ENCODE measurements at regions not wholly inside any gene's neighbourhood (a gene's known extent, or its start where the extent isn't known, plus 50 kb on each side); places are given as distances from the start of the nearest gene placed in this dataset.
A peak's percentile ranks its signal among the peaks of the same experiment; 100 is the strongest.

GRCh38 chr9:100698945-100699344 lies 121.1 kb downstream of the CAVIN4 start:
- no peak overlapping the region for H3K27ac ChIP-seq (ENCODE audit: low read depth, low read length)
- no peak overlapping the region for H2AFZ ChIP-seq (ENCODE audit: low read depth, low read length, severe bottlenecking)
- H3K9me3 ChIP-seq (ENCODE audit: insufficient read depth, low read length) = no peaks in the 10 kb centered on the region
- no peaks in the 10 kb centered on the region for H3K79me2 ChIP-seq (ENCODE audit: insufficient read depth, low read length)
- H3K4me3 ChIP-seq (ENCODE audit: insufficient read depth, low read length, poor library complexity, severe bottlenecking) = no peak overlapping the region
- TF ChIP-seq EZH2phosphoT487 (conservative IDR thresholded peaks at IDR 0.05; ENCODE audit: low read length) = no peak
- TF ChIP-seq CTCF (IDR thresholded peaks at IDR 0.05; ENCODE audit: insufficient read depth, low read length, poor library complexity, severe bottlenecking) = no peak
- H3K27me3 ChIP-seq (ENCODE audit: low read length) = no peaks in the 10 kb centered on the region
- no peak overlapping the region for H3K4me2 ChIP-seq (ENCODE audit: low read depth, low read length, poor library complexity, severe bottlenecking)
- H3F3A ChIP-seq (ENCODE audit: insufficient read depth) = no peaks in the 10 kb centered on the region
- no peaks in the 10 kb centered on the region for H4K20me1 ChIP-seq (ENCODE audit: low read depth, low read length)
- H3K36me3 ChIP-seq (ENCODE audit: low read length) = no peaks in the 10 kb centered on the region
- H3K9me2 ChIP-seq (replicated peaks; ENCODE audit: insufficient read depth, low read length) = no peaks in the 10 kb centered on the region
- H3K9ac ChIP-seq (ENCODE audit: low read length) = no peak overlapping the region

- Histone ChIP-seq H3F3A (ENCODE audit: insufficient read depth) (no peaks in the 10 kb centered on the region), H3K79me2 (ENCODE audit: insufficient read depth, low read length) (no peaks in the 10 kb centered on the region), H3K27ac (ENCODE audit: low read depth, low read length) (no peak overlapping the region), H4K20me1 (ENCODE audit: low read depth, low read length) (no peaks in the 10 kb centered on the region), H2AFZ (ENCODE audit: low read depth, low read length, severe bottlenecking) (no peak overlapping the region), H3K9me3 (ENCODE audit: insufficient read depth, low read length) (no peaks in the 10 kb centered on the region), H3K27me3 (ENCODE audit: low read length) (no peaks in the 10 kb centered on the region), H3K9me2 (replicated peaks; ENCODE audit: insufficient read depth, low read length) (no peaks in the 10 kb centered on the region), H3K4me3 (ENCODE audit: insufficient read depth, low read length, poor library complexity, severe bottlenecking) (no peak overlapping the region), H3K9ac (ENCODE audit: low read length) (no peak overlapping the region), H3K4me2 (ENCODE audit: low read depth, low read length, poor library complexity, severe bottlenecking) (no peak overlapping the region), H3K36me3 (ENCODE audit: low read length) (no peaks in the 10 kb centered on the region)
- TF ChIP-seq CTCF (IDR thresholded peaks at IDR 0.05; ENCODE audit: insufficient read depth, low read length, poor library complexity, severe bottlenecking) = no peak
- TF ChIP-seq EZH2phosphoT487 (conservative IDR thresholded peaks at IDR 0.05; ENCODE audit: low read length) = no peak
Observed at GRCh38 chr9:100699668-100700067, 121.8 kb downstream of the CAVIN4 start.

- H3K27ac ChIP-seq (ENCODE audit: low read depth, low read length) = no peak overlapping the region
- no peak overlapping the region for H3K9ac ChIP-seq (ENCODE audit: low read length)
- TF ChIP-seq CTCF (IDR thresholded peaks at IDR 0.05; ENCODE audit: insufficient read depth, low read length, poor library complexity, severe bottlenecking) (peak; percentile 57), EZH2phosphoT487 (conservative IDR thresholded peaks at IDR 0.05; ENCODE audit: low read length) (no peak)
- H2AFZ ChIP-seq (ENCODE audit: low read depth, low read length, severe bottlenecking) = no peak overlapping the region
- no peaks in the 10 kb centered on the region for H4K20me1 ChIP-seq (ENCODE audit: low read depth, low read length)
- no peaks in the 10 kb centered on the region for H3K9me2 ChIP-seq (replicated peaks; ENCODE audit: insufficient read depth, low read length)
- H3K9me3 ChIP-seq (ENCODE audit: insufficient read depth, low read length) = no peaks in the 10 kb centered on the region
- H3F3A ChIP-seq (ENCODE audit: insufficient read depth) = no peaks in the 10 kb centered on the region
- no peaks in the 10 kb centered on the region for H3K27me3 ChIP-seq (ENCODE audit: low read length)
- H3K4me2 ChIP-seq (ENCODE audit: low read depth, low read length, poor library complexity, severe bottlenecking) = no peak overlapping the region
- no peak overlapping the region for H3K4me3 ChIP-seq (ENCODE audit: insufficient read depth, low read length, poor library complexity, severe bottlenecking)
- H3K36me3 ChIP-seq (ENCODE audit: low read length) = no peaks in the 10 kb centered on the region
- no peaks in the 10 kb centered on the region for H3K79me2 ChIP-seq (ENCODE audit: insufficient read depth, low read length)
Observed at GRCh38 chr9:100700689-100701318, 122.9 kb downstream of the CAVIN4 start.

Data from SU-DHL-6 (cell line).